Keratinocyte (primary cell): ENCODE measurements at regions not wholly inside any gene's neighbourhood (a gene's known extent, or its start where the extent isn't known, plus 50 kb on each side); places are given as distances from the start of the nearest gene placed in this dataset.

Experiments used
- DNase-seq: peaks from one replicate; pipeline ENCODE4 v3.0.0-alpha.2; 2011; ENCODE audit warnings: low read depth, missing footprints, low spot score
- FAIRE-seq: peaks from 2 replicates; lab custom pipeline; 2011; peaks lifted over from hg19 to GRCh38; lab: Jason Lieb, UNC
- H2AFZ ChIP-seq: 2 replicates; pipeline ENCODE4 v1.6.0; 2012; ENCODE audit warnings: low read length, control low read depth, inconsistent platforms; ENCODE audit not compliant: control insufficient read depth
- H3K27ac ChIP-seq: 2 replicates; pipeline ENCODE4 v1.5.1; 2011; ENCODE audit warnings: low read length; ENCODE audit not compliant: control insufficient read depth, insufficient read depth
- H3K27me3 ChIP-seq: 3 replicates; pipeline ENCODE4 v1.6.0; 2011; ENCODE audit warnings: low read length; ENCODE audit not compliant: control insufficient read depth, insufficient read depth; ENCODE audit errors: extremely low read depth
- H3K36me3 ChIP-seq, 2 experiments: 2 replicates in 1 of 2; 3 replicates in 1 of 2; pipeline ENCODE4 v1.5.1; 2011; ENCODE audit warnings: low read length in 2 of 2, mild to moderate bottlenecking in 1 of 2; ENCODE audit not compliant: control insufficient read depth in 2 of 2, insufficient read depth in 2 of 2; ENCODE audit errors: extremely low read depth in 1 of 2
- H3K4me1 ChIP-seq: 3 replicates; pipeline ENCODE4 v1.5.1; 2011; ENCODE audit warnings: low read length; ENCODE audit not compliant: control insufficient read depth, insufficient read depth; ENCODE audit errors: extremely low read depth
- H3K4me2 ChIP-seq: 3 replicates; pipeline ENCODE4 v1.6.0; 2011; ENCODE audit warnings: low read depth, low read length; ENCODE audit not compliant: control insufficient read depth, insufficient read depth; ENCODE audit errors: extremely low read depth
- H3K4me3 ChIP-seq, 3 experiments: fragments of 200-600 bp in 1 of 3; sonication (generic) in 1 of 3; 2 replicates in 2 of 3; 3 replicates in 1 of 3; pipeline ENCODE4 v1.5.1; 2011 to 2016; ENCODE audit warnings: low read length in 3 of 3, mild to moderate bottlenecking in 3 of 3, control low read depth in 2 of 3, inconsistent platforms in 1 of 3, low read depth in 1 of 3, mixed read lengths in 1 of 3, mixed run types in 1 of 3, moderate library complexity in 1 of 3; ENCODE audit not compliant: control insufficient read depth in 2 of 3, insufficient read depth in 2 of 3; ENCODE audit errors: extremely low read depth in 1 of 3
- H3K79me2 ChIP-seq: 2 replicates; pipeline ENCODE4 v1.6.0; 2012; ENCODE audit warnings: low read length; ENCODE audit not compliant: control insufficient read depth, insufficient read depth
- H3K9ac ChIP-seq: 3 replicates; pipeline ENCODE4 v1.6.0; 2011; ENCODE audit warnings: low read length; ENCODE audit not compliant: control insufficient read depth, insufficient read depth; ENCODE audit errors: extremely low read depth
- H3K9me1 ChIP-seq: 3 replicates; pipeline ENCODE4 v1.6.0; 2011; ENCODE audit warnings: low read length; ENCODE audit not compliant: control insufficient read depth, insufficient read depth; ENCODE audit errors: extremely low read depth
- H3K9me3 ChIP-seq: 2 replicates; pipeline ENCODE4 v1.5.1; 2012; ENCODE audit warnings: low read depth, low read length; ENCODE audit not compliant: control insufficient read depth
- H4K20me1 ChIP-seq: 3 replicates; pipeline ENCODE4 v1.6.0; 2011; ENCODE audit warnings: low read length; ENCODE audit not compliant: control insufficient read depth, insufficient read depth; ENCODE audit errors: extremely low read depth
- EZH2 ChIP-seq: IDR thresholded peaks from one replicate; pipeline ENCODE4 v1.6.1; 2012; ENCODE audit warnings: inconsistent platforms, mild to moderate bottlenecking, low read length, moderate library complexity
- dilution Hi-C: fragments of 300-500 bp; cut with MboI; formaldehyde crosslinking; loops from one replicate; pipeline ENCODE4 v1.7.0; 2020; ENCODE audit warnings: low sequenced_read_pairs; ENCODE audit not compliant: extremely low pct_ligation_motif_present
- TF ChIP-seq, protein P1 (sequence below), 3 experiments: IDR thresholded peaks in 1 of 3; conservative IDR thresholded peaks in 1 of 3; optimal IDR thresholded peaks in 1 of 3; 2 replicates in 2 of 3; 3 replicates in 1 of 3; pipeline versions ENCODE3 to v1.5.1; 2011; ENCODE audit warnings: low read length in 3 of 3, mild to moderate bottlenecking in 3 of 3, moderate library complexity in 2 of 3, control low read depth in 1 of 3, inconsistent platforms in 1 of 3; ENCODE audit not compliant: insufficient read depth in 2 of 3; ENCODE audit errors: extremely low read depth in 1 of 3

DNA sequence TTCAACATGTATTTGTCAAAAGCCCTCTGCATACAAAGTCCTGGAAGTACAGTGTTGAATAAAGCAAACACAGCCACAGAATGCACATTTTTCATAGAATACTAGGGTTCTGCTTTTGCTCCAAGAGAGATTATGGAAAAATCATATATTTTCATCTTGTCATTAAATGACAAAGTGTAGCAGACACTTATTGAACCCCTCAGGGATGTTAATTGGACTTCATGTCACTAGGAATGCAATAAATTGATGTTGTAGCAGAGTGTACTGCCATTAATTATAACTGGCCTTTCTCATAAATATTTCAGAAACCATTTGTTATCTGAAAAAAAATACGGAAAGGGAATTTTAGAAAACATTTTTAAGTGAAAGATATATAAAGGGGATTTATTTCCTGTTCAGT, 64.5 kb upstream of the TAC1 start:
- FAIRE-seq = no peak
- Histone ChIP-seq H3K9me1 (no peaks in the 10 kb centered on the region), H3K9me3 (no peaks in the 10 kb centered on the region), H3K27ac (no peak overlapping the region), H3K4me2 (no peak overlapping the region), H3K4me3 (no peak overlapping the region), H4K20me1 (no peaks in the 10 kb centered on the region), H3K79me2 (no peaks in the 10 kb centered on the region), H3K9ac (no peak overlapping the region), H2AFZ (no peak overlapping the region), H3K4me1 (no peaks in the 10 kb centered on the region), H3K36me3 (no peaks in the 10 kb centered on the region), H3K27me3 (no peaks in the 10 kb centered on the region)
- TF ChIP-seq EZH2 = no peak
- TF ChIP-seq, protein P1, sequence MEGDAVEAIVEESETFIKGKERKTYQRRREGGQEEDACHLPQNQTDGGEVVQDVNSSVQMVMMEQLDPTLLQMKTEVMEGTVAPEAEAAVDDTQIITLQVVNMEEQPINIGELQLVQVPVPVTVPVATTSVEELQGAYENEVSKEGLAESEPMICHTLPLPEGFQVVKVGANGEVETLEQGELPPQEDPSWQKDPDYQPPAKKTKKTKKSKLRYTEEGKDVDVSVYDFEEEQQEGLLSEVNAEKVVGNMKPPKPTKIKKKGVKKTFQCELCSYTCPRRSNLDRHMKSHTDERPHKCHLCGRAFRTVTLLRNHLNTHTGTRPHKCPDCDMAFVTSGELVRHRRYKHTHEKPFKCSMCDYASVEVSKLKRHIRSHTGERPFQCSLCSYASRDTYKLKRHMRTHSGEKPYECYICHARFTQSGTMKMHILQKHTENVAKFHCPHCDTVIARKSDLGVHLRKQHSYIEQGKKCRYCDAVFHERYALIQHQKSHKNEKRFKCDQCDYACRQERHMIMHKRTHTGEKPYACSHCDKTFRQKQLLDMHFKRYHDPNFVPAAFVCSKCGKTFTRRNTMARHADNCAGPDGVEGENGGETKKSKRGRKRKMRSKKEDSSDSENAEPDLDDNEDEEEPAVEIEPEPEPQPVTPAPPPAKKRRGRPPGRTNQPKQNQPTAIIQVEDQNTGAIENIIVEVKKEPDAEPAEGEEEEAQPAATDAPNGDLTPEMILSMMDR (optimal IDR thresholded peaks at IDR 0.05 in 1 of 3, IDR thresholded peaks at IDR 0.05 in 1 of 3, conservative IDR thresholded peaks at IDR 0.05 in 1 of 3; ENCODE audit: extremely low read depth in 1 of 3, insufficient read depth in 2 of 3, low read length in 3 of 3) = no peak
- dilution Hi-C loops = no loop called here
- DNase-seq = no peak

DNA sequence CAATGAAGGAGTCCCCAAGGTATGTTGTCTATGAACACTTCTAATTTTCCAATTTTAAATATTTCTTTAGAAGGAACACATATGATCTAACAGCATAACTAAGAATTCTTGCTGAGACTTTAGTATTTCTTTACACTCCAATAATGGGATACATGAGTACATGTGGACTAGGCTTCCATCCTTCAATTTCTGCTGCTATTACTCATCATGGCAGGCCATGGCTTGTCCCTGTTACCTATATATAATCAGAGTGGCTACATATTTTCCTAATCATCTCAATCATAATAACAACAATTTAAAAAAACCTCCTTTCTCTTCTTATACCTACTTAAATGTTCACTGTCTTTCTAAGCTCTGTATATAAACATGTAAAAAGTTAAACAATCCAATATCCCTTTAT, 60.3 kb upstream of the TAC1 start:
- Histone ChIP-seq H3K4me3 (no peak overlapping the region), H2AFZ (no peak overlapping the region), H3K36me3 (no peaks in the 10 kb centered on the region), H3K4me1 (no peaks in the 10 kb centered on the region), H3K9me1 (no peaks in the 10 kb centered on the region), H3K27me3 (no peaks in the 10 kb centered on the region), H3K9me3 (no peaks in the 10 kb centered on the region), H3K79me2 (no peaks in the 10 kb centered on the region), H3K9ac (no peak overlapping the region), H3K4me2 (no peak overlapping the region), H3K27ac (no peak overlapping the region), H4K20me1 (no peaks in the 10 kb centered on the region)
- dilution Hi-C loops = no loop called here
- FAIRE-seq = no peak
- no peak for DNase-seq
- no peak for TF ChIP-seq EZH2
- TF ChIP-seq, protein P1 (optimal IDR thresholded peaks at IDR 0.05 in 1 of 3, IDR thresholded peaks at IDR 0.05 in 1 of 3, conservative IDR thresholded peaks at IDR 0.05 in 1 of 3; ENCODE audit: extremely low read depth in 1 of 3, insufficient read depth in 2 of 3, low read length in 3 of 3) = no peak
